HepG2 (cell line): ENCODE measurements at regions not wholly inside any gene's neighbourhood (a gene's known extent, or its start where the extent isn't known, plus 50 kb on each side); places are given as distances from the start of the nearest gene placed in this dataset.

Experiments
- ATAC-seq: fragments of 200-7000 bp; cut with Tn5 transposase; 3 replicates; pipeline ENCODE4 v1.9.1; 2020; ENCODE audit warnings: mild to moderate bottlenecking, moderate library complexity
- BruUV-seq: library from RNA; stranded (reverse); fragments of 400-500 nt; replicated peaks from 2 replicates; lab custom pipeline; 2021; lab: Mats Ljungman, UMichigan
- CTCF ChIA-PET: fragments of 300-600 bp; formaldehyde crosslinking; extraction: SDS; loops from one replicate; lab custom pipeline; 2021; ENCODE audit warnings: low total read pairs, inconsistent platforms, low intra/inter-chr PET ratio; lab: Yijun Ruan, JAX
- POLR2A ChIA-PET: fragments of 350-600 bp; sonication (Branson Sonifier 250); formaldehyde crosslinking; loops from one replicate; lab custom pipeline; 2020; ENCODE audit warnings: antibody characterized with exemption, inconsistent platforms; lab: Yijun Ruan, JAX
- DNase-seq: peaks from one replicate; pipeline ENCODE4 v3.0.0-alpha.2; 2015; ENCODE audit warnings: low spot score
- FAIRE-seq: peaks from 3 replicates; lab custom pipeline; 2011; peaks lifted over from hg19 to GRCh38; lab: Jason Lieb, UNC
- H2AFZ ChIP-seq: one replicate; pipeline ENCODE4 v1.6.1; 2011; ENCODE audit warnings: low read length, inconsistent platforms
- H3K27ac ChIP-seq: fragments of 300-600 bp; 3 replicates; pipeline ENCODE4 v1.8.0; 2011; ENCODE audit warnings: mixed run types, mild to moderate bottlenecking, mixed read lengths, low read length, inconsistent platforms; ENCODE audit not compliant: insufficient read depth; ENCODE audit errors: extremely low read length
- H3K27me3 ChIP-seq, 2 experiments: fragments of 200-600 bp in 1 of 2; 2 replicates in 1 of 2; 3 replicates in 1 of 2; pipeline versions ENCODE4 v1.6.0 to v1.8.0; 2011; ENCODE audit warnings: low read length in 2 of 2, mild to moderate bottlenecking in 2 of 2, moderate library complexity in 2 of 2, inconsistent platforms in 1 of 2; ENCODE audit not compliant: insufficient read depth in 2 of 2, control insufficient read depth in 1 of 2
- H3K36me3 ChIP-seq, 2 experiments: fragments of 200-600 bp in 1 of 2; replicated peaks in 1 of 2; 2 replicates in 1 of 2; 3 replicates in 1 of 2; pipeline versions ENCODE4 v1.5.1 to v1.8.0; 2011; ENCODE audit warnings: low read length in 2 of 2, inconsistent platforms in 1 of 2; ENCODE audit not compliant: insufficient read depth in 2 of 2, control insufficient read depth in 1 of 2
- H3K4me1 ChIP-seq: 2 replicates; pipeline ENCODE4 v1.5.1; 2012; ENCODE audit warnings: low read length, inconsistent platforms; ENCODE audit not compliant: insufficient read depth
- H3K4me2 ChIP-seq: 2 replicates; pipeline ENCODE4 v1.6.0; 2011; ENCODE audit warnings: low read depth, low read length, inconsistent platforms
- H3K4me3 ChIP-seq, 3 experiments: fragments of 200-600 bp in 1 of 3; sonication (generic), shearing (Covaris generic) in 1 of 3; replicated peaks in 1 of 3; 2 replicates each; pipeline ENCODE4 v1.5.1; 2011 to 2016; ENCODE audit warnings: low read length in 3 of 3, inconsistent platforms in 2 of 3, low read depth in 2 of 3, mild to moderate bottlenecking in 2 of 3, control low read depth in 1 of 3, mixed read lengths in 1 of 3; ENCODE audit not compliant: insufficient read depth in 1 of 3
- H3K79me2 ChIP-seq: one replicate; pipeline ENCODE4 v1.6.1; 2011; ENCODE audit warnings: low read length, inconsistent platforms; ENCODE audit not compliant: insufficient read depth
- H3K9ac ChIP-seq: 2 replicates; pipeline ENCODE4 v1.6.0; 2011; ENCODE audit warnings: mild to moderate bottlenecking, low read depth, low read length, inconsistent platforms; ENCODE audit not compliant: insufficient read depth
- H3K9me3 ChIP-seq: 2 replicates; pipeline ENCODE4 v1.5.1; 2012; ENCODE audit warnings: mild to moderate bottlenecking, low read length
- H4K20me1 ChIP-seq: 2 replicates; pipeline ENCODE4 v1.6.0; 2011; ENCODE audit warnings: inconsistent platforms, mild to moderate bottlenecking, low read length, moderate library complexity; ENCODE audit not compliant: insufficient read depth
- CHCHD3 ChIP-seq: sonication (generic); formaldehyde crosslinking; IDR thresholded peaks from 2 replicates; pipeline ENCODE4 v1.8.0; 2022; ENCODE audit warnings: mild to moderate bottlenecking, missing genetic modification reagents, moderate library complexity
- DRAP1 ChIP-seq: IDR thresholded peaks from 2 replicates; pipeline ENCODE4 v1.6.1; 2016; ENCODE audit warnings: missing genetic modification reagents, missing compliant biosample characterization
- IKZF4 ChIP-seq: sonication (generic); formaldehyde crosslinking; IDR thresholded peaks from 2 replicates; pipeline ENCODE4 v1.5.1; 2020; ENCODE audit warnings: borderline replicate concordance, mild to moderate bottlenecking, low read depth, missing genetic modification reagents; ENCODE audit errors: not compliant biosample characterization
- POGK ChIP-seq: sonication (generic); formaldehyde crosslinking; conservative IDR thresholded peaks from 2 replicates; pipeline ENCODE4 v1.8.0; 2022; ENCODE audit warnings: mild to moderate bottlenecking, moderate library complexity, missing genetic modification reagents
- RBM39 ChIP-seq: fragments of 200-400 bp; formaldehyde crosslinking; IDR thresholded peaks from one replicate; pipeline ENCODE4 v1.6.1; 2018; ENCODE audit warnings: antibody characterized with exemption, mild to moderate bottlenecking, low read depth, low read length; ENCODE audit not compliant: poor library complexity, severe bottlenecking
- TFAP4 ChIP-seq: sonication (generic); IDR thresholded peaks from 2 replicates; pipeline ENCODE4 v1.6.1; 2016; ENCODE audit warnings: low read depth, borderline replicate concordance
- YEATS4 ChIP-seq: sonication (generic); formaldehyde crosslinking; IDR thresholded peaks from 2 replicates; pipeline ENCODE4 v1.4.0; 2020; ENCODE audit warnings: missing genetic modification reagents, borderline replicate concordance
- ZFP1 ChIP-seq: IDR thresholded peaks from 2 replicates; pipeline ENCODE4 v1.6.1; 2016
- ZNF501 ChIP-seq: sonication (generic); formaldehyde crosslinking; IDR thresholded peaks from 2 replicates; pipeline ENCODE4 v1.5.1; 2020; ENCODE audit warnings: mild to moderate bottlenecking, moderate library complexity, missing genetic modification reagents
- WGBS: methylation state at CpG from one replicate; pipeline ENCODE4 v1.1.6; 2017; ENCODE audit warnings: low lambda C conversion rate; 5-methylcytosine and 5-hydroxymethylcytosine counted together
- in situ Hi-C: cut with HindIII; loops from 2 replicates; pipeline ENCODE4 v1.10.0; 2017; ENCODE audit warnings: low pct_unique_long_range_greater_than_20kb; ENCODE audit not compliant: extremely low pct_ligation_motif_present
- intact Hi-C: fragments of 100-400 bp; cut with micrococcal nuclease; formaldehyde crosslinking; loops from one replicate; pipeline ENCODE4 v1.10.0; 2022; ENCODE audit not compliant: unreplicated experiment
- TF ChIP-seq, protein P1 (sequence below): sonication (generic); formaldehyde crosslinking; IDR thresholded peaks from 2 replicates; pipeline ENCODE4 v1.4.0; 2020; ENCODE audit warnings: mild to moderate bottlenecking, missing genetic modification reagents
- TF ChIP-seq, protein P2 (sequence below): sonication (generic); formaldehyde crosslinking; IDR thresholded peaks from 2 replicates; pipeline ENCODE4 v1.9.0; 2021; ENCODE audit warnings: missing genetic modification reagents, mild to moderate bottlenecking, borderline replicate concordance
- TF ChIP-seq, protein P3 (sequence below): sonication (generic); formaldehyde crosslinking; IDR thresholded peaks from 2 replicates; pipeline ENCODE4 v1.4.0; 2020; ENCODE audit warnings: mild to moderate bottlenecking, missing genetic modification reagents

- TF ChIP-seq POGK (CRISPR knock-in tag) (no peak), RBM39 (no peak), ZNF501 (CRISPR knock-in tag) (no peak), IKZF4 (CRISPR knock-in tag) (no peak), CHCHD3 (CRISPR knock-in tag) (no peak), TFAP4 (no peak)
- TF ChIP-seq, protein P1, sequence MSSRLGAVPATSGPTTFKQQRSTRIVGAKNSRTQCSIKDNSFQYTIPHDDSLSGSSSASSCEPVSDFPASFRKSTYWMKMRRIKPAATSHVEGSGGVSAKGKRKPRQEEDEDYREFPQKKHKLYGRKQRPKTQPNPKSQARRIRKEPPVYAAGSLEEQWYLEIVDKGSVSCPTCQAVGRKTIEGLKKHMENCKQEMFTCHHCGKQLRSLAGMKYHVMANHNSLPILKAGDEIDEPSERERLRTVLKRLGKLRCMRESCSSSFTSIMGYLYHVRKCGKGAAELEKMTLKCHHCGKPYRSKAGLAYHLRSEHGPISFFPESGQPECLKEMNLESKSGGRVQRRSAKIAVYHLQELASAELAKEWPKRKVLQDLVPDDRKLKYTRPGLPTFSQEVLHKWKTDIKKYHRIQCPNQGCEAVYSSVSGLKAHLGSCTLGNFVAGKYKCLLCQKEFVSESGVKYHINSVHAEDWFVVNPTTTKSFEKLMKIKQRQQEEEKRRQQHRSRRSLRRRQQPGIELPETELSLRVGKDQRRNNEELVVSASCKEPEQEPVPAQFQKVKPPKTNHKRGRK (CRISPR knock-in tag): no peak
Observed at GRCh38 chr1:88538222-88538899, 145.7 kb upstream of the PKN2 start (continued).

DNA sequence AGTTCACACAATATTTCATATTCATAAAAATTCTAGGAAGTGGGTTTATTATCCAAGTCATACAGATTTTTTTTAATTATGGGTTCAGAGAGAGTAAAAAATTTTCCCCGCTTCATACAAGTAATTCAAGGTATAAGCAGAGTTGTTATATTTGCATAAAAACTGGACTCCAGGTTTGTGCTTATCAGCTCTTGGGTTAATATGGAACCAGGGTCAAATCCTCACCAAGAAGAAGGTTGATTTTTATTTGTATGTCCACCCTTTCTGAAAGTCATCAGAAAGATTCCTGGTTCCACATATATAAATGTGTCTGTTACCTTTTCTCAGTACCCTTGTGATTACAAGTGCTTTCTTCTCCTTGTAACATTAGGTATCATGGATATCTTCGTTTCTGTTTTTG lies 143.8 kb upstream of the PKN2 start:
- no peaks in the 10 kb centered on the region for H3K79me2 ChIP-seq
- H4K20me1 ChIP-seq: no peaks in the 10 kb centered on the region
- DNase-seq (no peak), FAIRE-seq (no peak), ATAC-seq (no peak)
- in situ Hi-C loops (no loop called here), intact Hi-C loops (no loop called here)
- H2AFZ ChIP-seq: no peak overlapping the region
- H3K4me2 ChIP-seq: no peak overlapping the region
- H3K4me3 ChIP-seq: no peak overlapping the region
- no peaks in the 10 kb centered on the region for H3K27me3 ChIP-seq
- peaks cover 8% of the 10 kb centered on the region; the same call in 1 of the 2 replicates for H3K4me1 ChIP-seq
- CTCF ChIA-PET: no interaction called here
- no peaks in the 10 kb centered on the region for H3K36me3 ChIP-seq
- POLR2A ChIA-PET: no interaction called here
- BruUV-seq: no TSS peak
- no peaks in the 10 kb centered on the region for H3K9me3 ChIP-seq
- H3K9ac ChIP-seq: no peak overlapping the region
- 0% methylated on average over 2 of the region's 2 CpGs for WGBS
- no peak overlapping the region for H3K27ac ChIP-seq
- TF ChIP-seq YEATS4 (CRISPR knock-in tag): no peak
- no peak for TF ChIP-seq DRAP1 (CRISPR knock-in tag)
- no peak for TF ChIP-seq ZFP1
- TF ChIP-seq, protein P2, sequence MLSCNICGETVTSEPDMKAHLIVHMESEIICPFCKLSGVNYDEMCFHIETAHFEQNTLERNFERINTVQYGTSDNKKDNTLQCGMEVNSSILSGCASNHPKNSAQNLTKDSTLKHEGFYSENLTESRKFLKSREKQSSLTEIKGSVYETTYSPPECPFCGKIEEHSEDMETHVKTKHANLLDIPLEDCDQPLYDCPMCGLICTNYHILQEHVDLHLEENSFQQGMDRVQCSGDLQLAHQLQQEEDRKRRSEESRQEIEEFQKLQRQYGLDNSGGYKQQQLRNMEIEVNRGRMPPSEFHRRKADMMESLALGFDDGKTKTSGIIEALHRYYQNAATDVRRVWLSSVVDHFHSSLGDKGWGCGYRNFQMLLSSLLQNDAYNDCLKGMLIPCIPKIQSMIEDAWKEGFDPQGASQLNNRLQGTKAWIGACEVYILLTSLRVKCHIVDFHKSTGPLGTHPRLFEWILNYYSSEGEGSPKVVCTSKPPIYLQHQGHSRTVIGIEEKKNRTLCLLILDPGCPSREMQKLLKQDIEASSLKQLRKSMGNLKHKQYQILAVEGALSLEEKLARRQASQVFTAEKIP (CRISPR knock-in tag): no peak
- TF ChIP-seq, protein P3, sequence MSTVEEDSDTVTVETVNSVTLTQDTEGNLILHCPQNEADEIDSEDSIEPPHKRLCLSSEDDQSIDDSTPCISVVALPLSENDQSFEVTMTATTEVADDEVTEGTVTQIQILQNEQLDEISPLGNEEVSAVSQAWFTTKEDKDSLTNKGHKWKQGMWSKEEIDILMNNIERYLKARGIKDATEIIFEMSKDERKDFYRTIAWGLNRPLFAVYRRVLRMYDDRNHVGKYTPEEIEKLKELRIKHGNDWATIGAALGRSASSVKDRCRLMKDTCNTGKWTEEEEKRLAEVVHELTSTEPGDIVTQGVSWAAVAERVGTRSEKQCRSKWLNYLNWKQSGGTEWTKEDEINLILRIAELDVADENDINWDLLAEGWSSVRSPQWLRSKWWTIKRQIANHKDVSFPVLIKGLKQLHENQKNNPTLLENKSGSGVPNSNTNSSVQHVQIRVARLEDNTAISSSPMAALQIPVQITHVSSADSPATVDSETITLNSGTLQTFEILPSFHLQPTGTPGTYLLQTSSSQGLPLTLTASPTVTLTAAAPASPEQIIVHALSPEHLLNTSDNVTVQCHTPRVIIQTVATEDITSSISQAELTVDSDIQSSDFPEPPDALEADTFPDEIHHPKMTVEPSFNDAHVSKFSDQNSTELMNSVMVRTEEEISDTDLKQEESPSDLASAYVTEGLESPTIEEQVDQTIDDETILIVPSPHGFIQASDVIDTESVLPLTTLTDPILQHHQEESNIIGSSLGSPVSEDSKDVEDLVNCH: no peak
